ENCODE measurements at regions not wholly inside any gene's neighbourhood (a gene's known extent, or its start where the extent isn't known, plus 50 kb on each side); places are given as distances from the start of the nearest gene placed in this dataset.

DNA sequence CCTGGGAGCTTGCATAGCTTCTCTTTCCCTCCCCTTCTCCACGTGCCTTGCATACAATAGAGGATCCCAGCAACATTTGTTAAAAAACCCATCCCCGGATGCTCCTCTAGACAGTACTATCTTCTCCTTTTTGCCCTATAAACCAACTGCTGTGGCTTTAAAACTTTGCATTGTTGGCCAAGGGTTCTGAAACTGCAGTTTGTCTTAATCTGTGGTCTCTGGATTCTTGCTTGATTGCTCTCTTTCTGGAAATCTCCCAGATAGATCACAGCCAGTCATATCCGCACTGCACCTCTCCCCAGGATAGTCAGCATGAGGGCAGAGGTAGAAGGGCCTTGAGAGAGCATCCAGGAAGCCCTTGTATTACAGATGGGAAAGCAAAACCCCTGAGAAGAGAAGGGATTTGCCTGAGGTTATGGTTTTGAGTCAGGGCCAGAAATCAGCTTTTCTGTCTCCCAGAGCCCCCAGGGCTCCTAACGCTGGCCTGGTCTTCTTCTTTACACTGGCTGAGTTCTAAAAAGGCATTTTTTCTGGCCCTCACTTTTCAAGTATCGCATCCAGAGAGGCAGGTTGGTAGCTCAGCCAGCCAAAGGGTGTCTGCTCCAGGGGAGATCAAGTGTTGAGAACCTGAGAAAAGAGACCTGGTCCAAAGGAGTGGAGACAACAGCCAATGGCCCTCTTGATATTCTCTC, 70.6 kb downstream of the ADM start:
- TF ChIP-seq FOXP2 (optimal IDR thresholded peaks at IDR 0.05; ENCODE audit: borderline replicate concordance, extremely low read depth, extremely low read length, insufficient read depth), result no peak
- no peak for TF ChIP-seq POLR2AphosphoS5 (IDR thresholded peaks at IDR 0.05; ENCODE audit: low read depth, low read length)
- TF ChIP-seq, protein P1, sequence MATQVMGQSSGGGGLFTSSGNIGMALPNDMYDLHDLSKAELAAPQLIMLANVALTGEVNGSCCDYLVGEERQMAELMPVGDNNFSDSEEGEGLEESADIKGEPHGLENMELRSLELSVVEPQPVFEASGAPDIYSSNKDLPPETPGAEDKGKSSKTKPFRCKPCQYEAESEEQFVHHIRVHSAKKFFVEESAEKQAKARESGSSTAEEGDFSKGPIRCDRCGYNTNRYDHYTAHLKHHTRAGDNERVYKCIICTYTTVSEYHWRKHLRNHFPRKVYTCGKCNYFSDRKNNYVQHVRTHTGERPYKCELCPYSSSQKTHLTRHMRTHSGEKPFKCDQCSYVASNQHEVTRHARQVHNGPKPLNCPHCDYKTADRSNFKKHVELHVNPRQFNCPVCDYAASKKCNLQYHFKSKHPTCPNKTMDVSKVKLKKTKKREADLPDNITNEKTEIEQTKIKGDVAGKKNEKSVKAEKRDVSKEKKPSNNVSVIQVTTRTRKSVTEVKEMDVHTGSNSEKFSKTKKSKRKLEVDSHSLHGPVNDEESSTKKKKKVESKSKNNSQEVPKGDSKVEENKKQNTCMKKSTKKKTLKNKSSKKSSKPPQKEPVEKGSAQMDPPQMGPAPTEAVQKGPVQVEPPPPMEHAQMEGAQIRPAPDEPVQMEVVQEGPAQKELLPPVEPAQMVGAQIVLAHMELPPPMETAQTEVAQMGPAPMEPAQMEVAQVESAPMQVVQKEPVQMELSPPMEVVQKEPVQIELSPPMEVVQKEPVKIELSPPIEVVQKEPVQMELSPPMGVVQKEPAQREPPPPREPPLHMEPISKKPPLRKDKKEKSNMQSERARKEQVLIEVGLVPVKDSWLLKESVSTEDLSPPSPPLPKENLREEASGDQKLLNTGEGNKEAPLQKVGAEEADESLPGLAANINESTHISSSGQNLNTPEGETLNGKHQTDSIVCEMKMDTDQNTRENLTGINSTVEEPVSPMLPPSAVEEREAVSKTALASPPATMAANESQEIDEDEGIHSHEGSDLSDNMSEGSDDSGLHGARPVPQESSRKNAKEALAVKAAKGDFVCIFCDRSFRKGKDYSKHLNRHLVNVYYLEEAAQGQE (IDR thresholded peaks at IDR 0.05; ENCODE audit: insufficient read depth in 1 of 2, low read depth in 2 of 2, low read length in 2 of 2), result no peak
- no peak for TF ChIP-seq SIN3A (IDR thresholded peaks at IDR 0.05; ENCODE audit: borderline replicate concordance, insufficient read depth, low read length)
- no peak for TF ChIP-seq TAF1 (IDR thresholded peaks at IDR 0.05; ENCODE audit: borderline replicate concordance, insufficient read depth, low read length)

DNA sequence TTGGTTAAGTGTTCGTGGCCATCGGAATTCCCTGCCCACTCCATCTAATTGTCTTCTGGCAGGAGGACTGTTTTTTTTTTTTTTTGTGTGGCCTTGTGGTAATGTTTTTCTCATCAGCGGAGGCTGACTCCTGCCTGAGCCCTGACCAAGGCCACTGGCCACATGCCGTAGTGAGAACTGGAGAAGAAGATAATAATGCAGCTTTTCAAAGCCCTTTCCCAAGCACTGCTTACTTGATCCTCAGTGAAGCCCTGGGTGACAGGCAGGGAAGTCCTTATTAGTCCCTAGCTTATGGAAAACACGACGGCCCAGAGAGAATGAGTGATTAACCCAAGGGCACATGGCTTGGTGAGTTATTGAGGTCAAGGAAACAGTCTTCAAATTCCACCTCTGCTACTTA, 71.2 kb downstream of the ADM start:
- TF ChIP-seq TAF1 (IDR thresholded peaks at IDR 0.05; ENCODE audit: borderline replicate concordance, insufficient read depth, low read length) (no peak), FOXP2 (optimal IDR thresholded peaks at IDR 0.05; ENCODE audit: borderline replicate concordance, extremely low read depth, extremely low read length, insufficient read depth) (no peak), POLR2AphosphoS5 (IDR thresholded peaks at IDR 0.05; ENCODE audit: low read depth, low read length) (no peak), SIN3A (IDR thresholded peaks at IDR 0.05; ENCODE audit: borderline replicate concordance, insufficient read depth, low read length) (no peak)
- TF ChIP-seq, protein P1 (IDR thresholded peaks at IDR 0.05; ENCODE audit: insufficient read depth in 1 of 2, low read depth in 2 of 2, low read length in 2 of 2), result no peak

DNA sequence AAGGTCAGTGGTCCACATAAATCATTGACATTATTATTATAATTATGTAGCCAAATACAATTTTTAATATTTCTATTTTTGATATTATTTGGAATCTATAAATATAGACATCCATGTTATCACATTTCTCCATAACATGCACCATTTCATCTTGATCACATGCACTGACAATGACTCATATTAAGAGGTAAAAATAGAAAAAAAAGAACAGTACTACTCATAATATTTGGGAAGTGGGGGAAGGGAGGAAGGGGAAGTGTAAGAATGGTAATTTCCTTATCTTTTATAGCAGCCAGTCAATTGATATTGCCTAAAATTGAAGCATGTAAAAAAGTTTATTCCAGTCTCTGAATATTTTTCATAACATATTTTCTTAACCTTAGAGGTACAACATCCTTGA, 72.3 kb downstream of the ADM start:
- TF ChIP-seq, protein P1 (IDR thresholded peaks at IDR 0.05; ENCODE audit: insufficient read depth in 1 of 2, low read depth in 2 of 2, low read length in 2 of 2), result no peak
- no peak for TF ChIP-seq FOXP2 (optimal IDR thresholded peaks at IDR 0.05; ENCODE audit: borderline replicate concordance, extremely low read depth, extremely low read length, insufficient read depth)
- no peak for TF ChIP-seq TAF1 (IDR thresholded peaks at IDR 0.05; ENCODE audit: borderline replicate concordance, insufficient read depth, low read length)
- TF ChIP-seq POLR2AphosphoS5 (IDR thresholded peaks at IDR 0.05; ENCODE audit: low read depth, low read length), result no peak

DNA sequence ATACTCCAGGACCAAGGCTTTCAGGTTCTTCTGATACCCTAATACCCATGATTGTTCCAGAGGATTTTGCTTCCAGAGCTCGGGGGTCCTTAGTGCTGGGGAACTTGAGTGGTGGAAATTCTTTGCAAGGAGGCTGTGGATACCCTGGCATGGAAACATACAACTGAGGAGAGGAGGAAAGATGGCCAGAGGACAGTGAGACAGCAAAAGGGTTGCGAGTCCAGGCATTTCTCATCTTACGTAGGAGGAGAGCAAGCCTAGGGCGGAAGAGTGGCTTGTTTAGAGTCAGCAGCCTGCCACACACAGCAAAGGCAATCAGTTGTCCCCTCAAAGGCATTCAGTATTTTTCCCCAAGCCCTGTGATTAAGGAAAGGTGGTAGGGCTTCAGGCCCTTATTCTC, 73.5 kb downstream of the ADM start:
- TF ChIP-seq POLR2AphosphoS5 (IDR thresholded peaks at IDR 0.05; ENCODE audit: low read depth, low read length), result no peak
- TF ChIP-seq FOXP2 (optimal IDR thresholded peaks at IDR 0.05; ENCODE audit: borderline replicate concordance, extremely low read depth, extremely low read length, insufficient read depth), result no peak
- TF ChIP-seq SIN3A (IDR thresholded peaks at IDR 0.05; ENCODE audit: borderline replicate concordance, insufficient read depth, low read length), result no peak

DNA sequence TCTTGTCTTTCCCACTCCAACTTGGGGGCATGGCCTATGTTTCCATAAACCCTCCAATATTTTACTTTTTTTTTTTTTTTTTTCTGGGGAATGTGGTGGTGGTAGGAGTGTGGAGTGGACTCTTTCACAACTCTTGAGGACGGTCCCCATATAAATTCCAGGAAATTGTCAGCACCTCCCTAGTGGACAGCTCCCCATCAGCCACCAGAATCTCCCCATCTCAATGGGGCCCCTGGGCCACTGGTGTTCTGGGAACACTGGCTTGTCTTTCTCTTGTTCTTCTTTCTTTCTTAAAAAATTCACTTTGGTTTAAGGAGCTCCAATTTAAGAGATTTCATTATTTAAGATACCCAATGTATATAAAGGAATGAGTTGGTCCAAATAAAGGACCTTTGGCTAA, 74.1 kb downstream of the ADM start:
- TF ChIP-seq, protein P1 (IDR thresholded peaks at IDR 0.05; ENCODE audit: insufficient read depth in 1 of 2, low read depth in 2 of 2, low read length in 2 of 2), result peak; percentile 85 to 95
- TF ChIP-seq TAF1 (IDR thresholded peaks at IDR 0.05; ENCODE audit: borderline replicate concordance, insufficient read depth, low read length), result no peak
- TF ChIP-seq POLR2AphosphoS5 (IDR thresholded peaks at IDR 0.05; ENCODE audit: low read depth, low read length), result no peak

Measured in PFSK-1 (cell line).